ENCODE measurements at regions not wholly inside any gene's neighbourhood (a gene's known extent, or its start where the extent isn't known, plus 50 kb on each side); places are given as distances from the start of the nearest gene placed in this dataset.

DNA sequence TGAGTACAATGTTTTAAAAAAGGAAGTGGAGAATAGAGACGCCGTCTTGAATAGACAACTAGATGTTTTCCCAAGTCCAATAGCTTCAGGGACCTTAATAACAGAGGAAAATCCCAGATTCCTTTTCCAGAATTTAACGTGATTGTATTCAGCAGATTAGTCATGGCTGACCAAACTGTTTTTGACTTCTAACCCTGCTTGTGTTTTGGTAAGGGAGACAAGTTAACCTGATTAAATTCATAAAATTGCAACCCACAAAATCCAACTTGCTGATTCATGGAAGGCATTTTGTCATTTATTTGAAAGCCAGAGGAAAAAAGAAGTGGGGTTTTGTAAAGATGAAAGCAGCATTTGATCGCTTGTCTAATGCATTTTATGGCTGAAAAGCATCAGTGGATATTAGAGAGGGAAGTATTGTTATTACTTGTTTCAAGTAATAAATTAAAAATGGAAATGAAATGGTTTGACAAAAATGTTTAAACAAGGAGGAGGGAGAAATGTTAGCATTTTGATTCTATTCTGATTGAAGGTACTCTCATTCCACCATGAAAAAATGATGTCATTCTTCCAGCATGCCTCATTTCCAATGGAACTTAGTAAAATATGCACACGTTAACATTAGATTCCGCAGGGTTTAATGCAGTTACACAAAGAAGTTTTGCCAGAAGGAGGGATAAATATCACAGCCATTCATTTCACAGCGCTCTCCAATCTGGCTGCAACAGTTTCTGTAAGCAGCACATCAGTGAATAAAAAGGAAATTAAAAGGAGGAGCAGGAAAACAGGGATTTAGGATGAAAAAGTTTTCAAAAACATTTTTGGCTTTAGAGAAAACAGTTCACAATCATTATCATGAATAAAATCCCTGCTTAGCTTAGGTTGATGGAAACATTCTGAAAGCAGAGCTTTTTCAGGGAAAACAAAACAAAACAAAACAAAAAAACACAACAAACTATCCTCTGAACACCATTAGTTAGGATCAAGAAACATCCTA is 314.7 kb downstream of the PRR16 start:
- Histone ChIP-seq H3K4me3 (ENCODE audit: low read length in 2 of 2) (no peak overlapping the region), H3K9me3 (ENCODE audit: control insufficient read depth in 2 of 2, low read length in 2 of 2) (no peaks in the 10 kb centered on the region), H3K4me1 (ENCODE audit: control insufficient read depth in 2 of 2, insufficient read depth in 2 of 2, low read length in 2 of 2) (no peaks in the 10 kb centered on the region), H3K9ac (ENCODE audit: low read depth in 1 of 2, low read length in 2 of 2) (no peak overlapping the region), H3K36me3 (ENCODE audit: control insufficient read depth in 2 of 2, insufficient read depth in 2 of 2, low read length in 2 of 2) (no peaks in the 10 kb centered on the region), H3K27ac (ENCODE audit: low read depth in 2 of 2, low read length in 2 of 2) (no peak overlapping the region), H3K27me3 (ENCODE audit: control insufficient read depth in 2 of 2, insufficient read depth in 2 of 2, low read length in 2 of 2) (no peaks in the 10 kb centered on the region)

DNA sequence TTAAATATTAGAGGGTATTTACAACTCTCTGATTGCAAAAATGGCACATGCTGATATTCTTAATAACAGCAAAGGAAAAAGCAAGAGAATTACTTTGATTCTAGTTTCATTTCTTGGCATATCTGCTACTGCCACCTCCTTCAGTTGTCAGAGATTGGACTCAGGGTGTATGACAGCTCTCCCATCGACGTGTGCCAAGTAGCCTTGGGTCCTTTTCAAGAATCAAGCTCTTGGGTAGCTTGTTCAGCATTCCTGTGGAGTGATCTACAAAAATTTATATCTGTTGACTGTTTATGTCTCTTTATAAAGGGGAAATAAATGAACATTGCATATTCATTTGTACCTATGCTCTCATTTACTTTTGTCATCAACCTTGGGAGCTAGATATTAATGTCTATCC is 315.6 kb downstream of the PRR16 start:
- no peaks in the 10 kb centered on the region for H3K4me1 ChIP-seq (ENCODE audit: control insufficient read depth in 2 of 2, insufficient read depth in 2 of 2, low read length in 2 of 2)
- no peaks in the 10 kb centered on the region for H3K36me3 ChIP-seq (ENCODE audit: control insufficient read depth in 2 of 2, insufficient read depth in 2 of 2, low read length in 2 of 2)
- no peak overlapping the region for H3K4me3 ChIP-seq (ENCODE audit: low read length in 2 of 2)
- H3K27me3 ChIP-seq (ENCODE audit: control insufficient read depth in 2 of 2, insufficient read depth in 2 of 2, low read length in 2 of 2) = no peaks in the 10 kb centered on the region
- no peaks in the 10 kb centered on the region for H3K9me3 ChIP-seq (ENCODE audit: control insufficient read depth in 2 of 2, low read length in 2 of 2)
- H3K9ac ChIP-seq (ENCODE audit: low read depth in 1 of 2, low read length in 2 of 2) = no peak overlapping the region
- H3K27ac ChIP-seq (ENCODE audit: low read depth in 2 of 2, low read length in 2 of 2) = no peak overlapping the region

GRCh38 chr5:120788481-120788880 is 324.4 kb downstream of the PRR16 start:
- H3K27ac ChIP-seq (ENCODE audit: low read depth in 2 of 2, low read length in 2 of 2) = no peak overlapping the region
- H3K27me3 ChIP-seq (ENCODE audit: control insufficient read depth in 2 of 2, insufficient read depth in 2 of 2, low read length in 2 of 2) = no peaks in the 10 kb centered on the region
- H3K9me3 ChIP-seq (ENCODE audit: control insufficient read depth in 2 of 2, low read length in 2 of 2) = no peaks in the 10 kb centered on the region
- H3K4me3 ChIP-seq (ENCODE audit: low read length in 2 of 2) = no peak overlapping the region
- H3K4me1 ChIP-seq (ENCODE audit: control insufficient read depth in 2 of 2, insufficient read depth in 2 of 2, low read length in 2 of 2) = no peaks in the 10 kb centered on the region
- no peak overlapping the region for H3K9ac ChIP-seq (ENCODE audit: low read depth in 1 of 2, low read length in 2 of 2)
- no peaks in the 10 kb centered on the region for H3K36me3 ChIP-seq (ENCODE audit: control insufficient read depth in 2 of 2, insufficient read depth in 2 of 2, low read length in 2 of 2)

DNA sequence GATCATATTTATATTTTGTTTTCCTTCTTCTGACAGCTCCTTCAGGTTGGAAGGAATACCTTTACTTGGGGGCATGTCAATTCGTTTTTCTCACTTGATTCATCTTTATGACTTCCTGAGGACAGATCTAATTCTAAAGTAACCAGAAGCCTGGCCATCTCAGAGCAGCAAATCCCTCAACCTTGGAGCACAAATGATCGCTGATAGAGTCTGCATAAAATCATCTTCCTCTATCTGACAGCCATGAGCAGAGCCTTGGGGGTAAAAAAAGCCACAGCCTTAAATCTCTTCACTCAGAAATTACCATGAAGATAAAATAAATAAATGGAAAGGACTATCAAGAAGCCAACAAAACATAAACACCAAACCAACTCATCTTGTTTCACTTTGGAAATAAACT is 325.8 kb downstream of the PRR16 start:
- H3K9ac ChIP-seq (ENCODE audit: low read depth in 1 of 2, low read length in 2 of 2) = no peak overlapping the region
- H3K9me3 ChIP-seq (ENCODE audit: control insufficient read depth in 2 of 2, low read length in 2 of 2) = no peaks in the 10 kb centered on the region
- H3K27ac ChIP-seq (ENCODE audit: low read depth in 2 of 2, low read length in 2 of 2) = no peak overlapping the region
- H3K4me3 ChIP-seq (ENCODE audit: low read length in 2 of 2) = no peak overlapping the region
- no peaks in the 10 kb centered on the region for H3K4me1 ChIP-seq (ENCODE audit: control insufficient read depth in 2 of 2, insufficient read depth in 2 of 2, low read length in 2 of 2)
- no peaks in the 10 kb centered on the region for H3K27me3 ChIP-seq (ENCODE audit: control insufficient read depth in 2 of 2, insufficient read depth in 2 of 2, low read length in 2 of 2)
- no peaks in the 10 kb centered on the region for H3K36me3 ChIP-seq (ENCODE audit: control insufficient read depth in 2 of 2, insufficient read depth in 2 of 2, low read length in 2 of 2)

- no peaks in the 10 kb centered on the region for H3K27me3 ChIP-seq (ENCODE audit: control insufficient read depth in 2 of 2, insufficient read depth in 2 of 2, low read length in 2 of 2)
- H3K9me3 ChIP-seq (ENCODE audit: control insufficient read depth in 2 of 2, low read length in 2 of 2) = no peaks in the 10 kb centered on the region
- H3K4me1 ChIP-seq (ENCODE audit: control insufficient read depth in 2 of 2, insufficient read depth in 2 of 2, low read length in 2 of 2) = no peaks in the 10 kb centered on the region
- H3K27ac ChIP-seq (ENCODE audit: low read depth in 2 of 2, low read length in 2 of 2) = no peak overlapping the region
- no peak overlapping the region for H3K9ac ChIP-seq (ENCODE audit: low read depth in 1 of 2, low read length in 2 of 2)
- H3K4me3 ChIP-seq (ENCODE audit: low read length in 2 of 2) = no peak overlapping the region
- no peaks in the 10 kb centered on the region for H3K36me3 ChIP-seq (ENCODE audit: control insufficient read depth in 2 of 2, insufficient read depth in 2 of 2, low read length in 2 of 2)
Measured at GRCh38 chr5:120790339-120790738, 326.2 kb downstream of the PRR16 start.

- Histone ChIP-seq H3K27ac (ENCODE audit: low read depth in 2 of 2, low read length in 2 of 2) (no peak overlapping the region), H3K27me3 (ENCODE audit: control insufficient read depth in 2 of 2, insufficient read depth in 2 of 2, low read length in 2 of 2) (no peaks in the 10 kb centered on the region), H3K9ac (ENCODE audit: low read depth in 1 of 2, low read length in 2 of 2) (no peak overlapping the region), H3K4me1 (ENCODE audit: control insufficient read depth in 2 of 2, insufficient read depth in 2 of 2, low read length in 2 of 2) (no peaks in the 10 kb centered on the region), H3K4me3 (ENCODE audit: low read length in 2 of 2) (no peak overlapping the region), H3K36me3 (ENCODE audit: control insufficient read depth in 2 of 2, insufficient read depth in 2 of 2, low read length in 2 of 2) (no peaks in the 10 kb centered on the region), H3K9me3 (ENCODE audit: control insufficient read depth in 2 of 2, low read length in 2 of 2) (no peaks in the 10 kb centered on the region)
Measured at GRCh38 chr5:120792477-120792876, 328.4 kb downstream of the PRR16 start.

- H3K27me3 ChIP-seq (ENCODE audit: control insufficient read depth in 2 of 2, insufficient read depth in 2 of 2, low read length in 2 of 2) = no peaks in the 10 kb centered on the region
- H3K9me3 ChIP-seq (ENCODE audit: control insufficient read depth in 2 of 2, low read length in 2 of 2) = no peaks in the 10 kb centered on the region
- H3K4me1 ChIP-seq (ENCODE audit: control insufficient read depth in 2 of 2, insufficient read depth in 2 of 2, low read length in 2 of 2) = no peaks in the 10 kb centered on the region
- H3K9ac ChIP-seq (ENCODE audit: low read depth in 1 of 2, low read length in 2 of 2) = no peak overlapping the region
- no peak overlapping the region for H3K4me3 ChIP-seq (ENCODE audit: low read length in 2 of 2)
- H3K36me3 ChIP-seq (ENCODE audit: control insufficient read depth in 2 of 2, insufficient read depth in 2 of 2, low read length in 2 of 2) = no peaks in the 10 kb centered on the region
- no peak overlapping the region for H3K27ac ChIP-seq (ENCODE audit: low read depth in 2 of 2, low read length in 2 of 2)
Measured at GRCh38 chr5:120794121-120794520, 330.0 kb downstream of the PRR16 start.

GRCh38 chr5:120803282-120803681 is 339.2 kb downstream of the PRR16 start:
- H3K27ac ChIP-seq (ENCODE audit: low read depth in 2 of 2, low read length in 2 of 2) = no peak overlapping the region
- H3K27me3 ChIP-seq (ENCODE audit: control insufficient read depth in 2 of 2, insufficient read depth in 2 of 2, low read length in 2 of 2) = no peaks in the 10 kb centered on the region
- H3K4me1 ChIP-seq (ENCODE audit: control insufficient read depth in 2 of 2, insufficient read depth in 2 of 2, low read length in 2 of 2) = no peaks in the 10 kb centered on the region
- no peak overlapping the region for H3K9ac ChIP-seq (ENCODE audit: low read depth in 1 of 2, low read length in 2 of 2)
- no peaks in the 10 kb centered on the region for H3K36me3 ChIP-seq (ENCODE audit: control insufficient read depth in 2 of 2, insufficient read depth in 2 of 2, low read length in 2 of 2)
- H3K9me3 ChIP-seq (ENCODE audit: control insufficient read depth in 2 of 2, low read length in 2 of 2) = no peaks in the 10 kb centered on the region
- H3K4me3 ChIP-seq (ENCODE audit: low read length in 2 of 2) = no peak overlapping the region

DNA sequence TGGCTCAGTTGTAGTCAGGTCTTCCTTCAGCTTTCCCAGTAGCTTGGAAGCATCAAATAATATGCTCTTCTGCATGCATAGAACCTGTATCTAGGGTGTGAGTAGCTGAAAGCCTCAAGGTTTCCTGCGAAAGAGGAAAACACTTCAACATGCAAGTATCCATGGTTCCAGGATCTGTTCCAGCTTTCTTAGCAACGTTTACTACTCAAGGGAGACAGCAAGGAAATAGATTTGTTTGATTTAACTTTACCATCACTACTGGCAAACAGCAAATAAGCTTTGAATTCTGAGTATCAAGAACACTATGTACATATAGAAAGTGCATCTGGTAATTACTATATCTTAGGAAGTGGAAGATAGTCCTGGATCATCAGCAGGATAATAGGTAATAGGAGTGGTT is 341.0 kb downstream of the PRR16 start:
- Histone ChIP-seq H3K36me3 (ENCODE audit: control insufficient read depth in 2 of 2, insufficient read depth in 2 of 2, low read length in 2 of 2) (no peaks in the 10 kb centered on the region), H3K9ac (ENCODE audit: low read depth in 1 of 2, low read length in 2 of 2) (no peak overlapping the region), H3K27ac (ENCODE audit: low read depth in 2 of 2, low read length in 2 of 2) (no peak overlapping the region), H3K4me1 (ENCODE audit: control insufficient read depth in 2 of 2, insufficient read depth in 2 of 2, low read length in 2 of 2) (no peaks in the 10 kb centered on the region), H3K4me3 (ENCODE audit: low read length in 2 of 2) (no peak overlapping the region), H3K27me3 (ENCODE audit: control insufficient read depth in 2 of 2, insufficient read depth in 2 of 2, low read length in 2 of 2) (no peaks in the 10 kb centered on the region), H3K9me3 (ENCODE audit: control insufficient read depth in 2 of 2, low read length in 2 of 2) (no peaks in the 10 kb centered on the region)

- Histone ChIP-seq H3K36me3 (ENCODE audit: control insufficient read depth in 2 of 2, insufficient read depth in 2 of 2, low read length in 2 of 2) (no peaks in the 10 kb centered on the region), H3K27me3 (ENCODE audit: control insufficient read depth in 2 of 2, insufficient read depth in 2 of 2, low read length in 2 of 2) (no peaks in the 10 kb centered on the region), H3K9me3 (ENCODE audit: control insufficient read depth in 2 of 2, low read length in 2 of 2) (no peaks in the 10 kb centered on the region), H3K9ac (ENCODE audit: low read depth in 1 of 2, low read length in 2 of 2) (no peak overlapping the region), H3K27ac (ENCODE audit: low read depth in 2 of 2, low read length in 2 of 2) (no peak overlapping the region), H3K4me3 (ENCODE audit: low read length in 2 of 2) (no peak overlapping the region), H3K4me1 (ENCODE audit: control insufficient read depth in 2 of 2, insufficient read depth in 2 of 2, low read length in 2 of 2) (no peaks in the 10 kb centered on the region)
Measured at GRCh38 chr5:120806202-120806601, 342.1 kb downstream of the PRR16 start.

Measured in mucosa of rectum (tissue), 2 donors.